GM19455 (cell line): ENCODE measurements at regions not wholly inside any gene's neighbourhood (a gene's known extent, or its start where the extent isn't known, plus 50 kb on each side); places are given as distances from the start of the nearest gene placed in this dataset.
"Not testable (repeated sequence)": the region's sequence is repeated elsewhere in the genome, so short reads cannot be mapped to it uniquely, and the experiment has no call there.

ENCODE experiments used
- ATAC-seq: cut with Tn5 transposase; IDR thresholded peaks from one replicate; pipeline ENCODE4 v1.9.1; 2021; ENCODE audit not compliant: unreplicated experiment

GRCh38 chrX:74181976-74182375 lies 122.0 kb upstream of the ZCCHC13 start:
- ATAC-seq: not testable (repeated sequence)

- no peak for ATAC-seq
These were observed 123.3 kb upstream of the ZCCHC13 start for GRCh38 chrX:74180716-74181115.

- no peak for ATAC-seq
These were observed 124.0 kb upstream of the ZCCHC13 start for GRCh38 chrX:74179990-74180389.

- ATAC-seq: no peak
These were observed 124.5 kb upstream of the ZCCHC13 start for GRCh38 chrX:74179499-74179898.

GRCh38 chrX:74179071-74179470 lies 124.9 kb upstream of the ZCCHC13 start:
- no peak for ATAC-seq

- ATAC-seq: no peak
These were observed 125.4 kb upstream of the ZCCHC13 start for GRCh38 chrX:74178536-74178935.

GRCh38 chrX:74171465-74171864 lies 132.5 kb upstream of the ZCCHC13 start:
- ATAC-seq: no peak

GRCh38 chrX:74162199-74162598 lies 141.8 kb upstream of the ZCCHC13 start:
- ATAC-seq: no peak

GRCh38 chrX:74160816-74161215 lies 143.2 kb upstream of the ZCCHC13 start:
- no peak for ATAC-seq

GRCh38 chrX:74160358-74160757 lies 143.6 kb upstream of the ZCCHC13 start:
- ATAC-seq: no peak

- no peak for ATAC-seq
These were observed 156.5 kb upstream of the ZCCHC13 start for GRCh38 chrX:74147439-74147838.

- no peak for ATAC-seq
These were observed 165.0 kb upstream of the ZCCHC13 start for GRCh38 chrX:74138943-74139342.

- peak; percentile 86 for ATAC-seq
These were observed 170.7 kb upstream of the ZCCHC13 start for GRCh38 chrX:74133156-74133796.

- no peak for ATAC-seq
These were observed 171.7 kb upstream of the ZCCHC13 start for GRCh38 chrX:74132280-74132679.

- ATAC-seq: no peak
These were observed 184.7 kb upstream of the ZCCHC13 start for GRCh38 chrX:74119016-74119910.

- no peak for ATAC-seq
These were observed 185.7 kb upstream of the ZCCHC13 start for GRCh38 chrX:74117962-74118902.

GRCh38 chrX:74111245-74111644 lies 192.7 kb upstream of the ZCCHC13 start:
- no peak for ATAC-seq

GRCh38 chrX:74107666-74108065 lies 196.3 kb upstream of the ZCCHC13 start:
- no peak for ATAC-seq

GRCh38 chrX:74104356-74105015 lies 199.5 kb upstream of the ZCCHC13 start:
- no peak for ATAC-seq

- ATAC-seq: not testable (repeated sequence)
These were observed 205.6 kb upstream of the ZCCHC13 start for GRCh38 chrX:74098407-74098806.

GRCh38 chrX:74090049-74090448 lies 213.9 kb upstream of the ZCCHC13 start:
- ATAC-seq: no peak
